GM23338 (cell line): ENCODE measurements at regions not wholly inside any gene's neighbourhood (a gene's known extent, or its start where the extent isn't known, plus 50 kb on each side); places are given as distances from the start of the nearest gene placed in this dataset.

Experiments used
- ATAC-seq: fragments of 200-7000 bp; cut with Tn5 transposase; 3 replicates; pipeline ENCODE4 v1.9.1; 2020
- DNase-seq: peaks from one replicate; pipeline ENCODE4 v3.0.0-alpha.2; 2015; ENCODE audit warnings: low spot score
- H2AFZ ChIP-seq: fragments of 200-600 bp; sonication (generic); 2 replicates; pipeline ENCODE4 v1.8.0; 2016; ENCODE audit warnings: antibody characterized with exemption, mild to moderate bottlenecking, moderate library complexity
- H3F3A ChIP-seq: fragments of 200-600 bp; sonication (generic); replicated peaks from 2 replicates; pipeline ENCODE4 v1.8.0; 2017; ENCODE audit warnings: antibody characterized with exemption, mixed run types, low read depth
- H3K27ac ChIP-seq: fragments of 200-600 bp; sonication (generic); 2 replicates; pipeline ENCODE4 v1.6.1; 2016; ENCODE audit warnings: low read depth
- H3K27me3 ChIP-seq: fragments of 200-600 bp; sonication (generic); 2 replicates; pipeline ENCODE4 v1.8.0; 2016; ENCODE audit warnings: mild to moderate bottlenecking, mixed run types, moderate library complexity; ENCODE audit not compliant: insufficient read depth
- H3K36me3 ChIP-seq: fragments of 200-600 bp; sonication (generic); 2 replicates; pipeline ENCODE4 v1.8.0; 2016; ENCODE audit warnings: mild to moderate bottlenecking; ENCODE audit not compliant: insufficient read depth
- H3K4me1 ChIP-seq: fragments of 200-600 bp; sonication (generic); 2 replicates; pipeline ENCODE4 v1.8.0; 2016; ENCODE audit warnings: mild to moderate bottlenecking, moderate library complexity; ENCODE audit not compliant: insufficient read depth
- H3K4me2 ChIP-seq: fragments of 200-600 bp; sonication (generic); 2 replicates; pipeline ENCODE4 v1.7.1; 2017; ENCODE audit warnings: mixed run types
- H3K4me3 ChIP-seq: fragments of 200-600 bp; sonication (generic); 2 replicates; pipeline ENCODE4 v1.6.1; 2016; ENCODE audit warnings: mixed run types
- H3K79me2 ChIP-seq: fragments of 200-600 bp; sonication (generic); replicated peaks from 2 replicates; pipeline ENCODE4 v1.8.0; 2017; ENCODE audit warnings: mild to moderate bottlenecking; ENCODE audit not compliant: insufficient read depth
- H3K9me2 ChIP-seq: fragments of 200-600 bp; sonication (generic); 2 replicates; pipeline ENCODE4 v1.8.0; 2017; ENCODE audit not compliant: insufficient read depth
- H4K20me1 ChIP-seq: fragments of 200-600 bp; sonication (generic); replicated peaks from 2 replicates; pipeline ENCODE4 v1.8.0; 2017; ENCODE audit warnings: mild to moderate bottlenecking; ENCODE audit not compliant: insufficient read depth
- H3K27ac Mint-ChIP-seq: 2 replicates; pipeline ENCODE4 v1.8.0; 2020; ENCODE audit warnings: inconsistent platforms, mild to moderate bottlenecking, moderate library complexity, mixed read lengths
- H3K27me3 Mint-ChIP-seq: 3 replicates; pipeline ENCODE4 v1.8.0; 2022; ENCODE audit warnings: low read depth, mild to moderate bottlenecking, moderate library complexity, mixed read lengths, inconsistent platforms; ENCODE audit not compliant: insufficient read depth, poor library complexity
- H3K36me3 Mint-ChIP-seq: 3 replicates; pipeline ENCODE4 v1.8.0; 2021; ENCODE audit warnings: low read depth, mild to moderate bottlenecking, inconsistent platforms, moderate library complexity, mixed read lengths
- H3K4me1 Mint-ChIP-seq: 3 replicates; pipeline ENCODE4 v1.8.0; 2020; ENCODE audit warnings: mild to moderate bottlenecking, inconsistent platforms, mixed read lengths
- H3K4me3 Mint-ChIP-seq: 3 replicates; pipeline ENCODE4 v1.8.0; 2021; ENCODE audit warnings: moderate library complexity, mild to moderate bottlenecking, inconsistent platforms, mixed read lengths
- H3K9me3 Mint-ChIP-seq: 3 replicates; pipeline ENCODE4 v1.8.0; 2020; ENCODE audit warnings: moderate library complexity, mild to moderate bottlenecking, inconsistent platforms, mixed read lengths
- CTCF ChIP-seq, 2 experiments: fragments of 200-600 bp in 1 of 2; sonication (generic) in 1 of 2; conservative IDR thresholded peaks; 2 replicates each; pipeline versions ENCODE4 v1.5.1 to v1.6.1; 2016 to 2017; ENCODE audit warnings: antibody characterized with exemption in 2 of 2, low read depth in 2 of 2, mild to moderate bottlenecking in 2 of 2, moderate library complexity in 1 of 2
- ETS1 ChIP-seq: IDR thresholded peaks from 2 replicates; pipeline ENCODE4 v1.6.1; 2016; ENCODE audit warnings: antibody characterized with exemption
- EZH2 ChIP-seq: fragments of 200-600 bp; sonication (generic); IDR thresholded peaks from one replicate; pipeline ENCODE4 v1.8.0; 2017; ENCODE audit warnings: antibody characterized with exemption, mild to moderate bottlenecking, low read depth; ENCODE audit not compliant: unreplicated experiment
- JUNB ChIP-seq: IDR thresholded peaks from one replicate; pipeline ENCODE4 v1.6.1; 2016; ENCODE audit warnings: antibody characterized with exemption; ENCODE audit not compliant: unreplicated experiment
- NANOG ChIP-seq: IDR thresholded peaks from 2 replicates; pipeline ENCODE4 v1.6.1; 2016; ENCODE audit warnings: antibody characterized with exemption, borderline replicate concordance
- POLR2AphosphoS5 ChIP-seq: IDR thresholded peaks from 2 replicates; pipeline ENCODE4 v1.6.1; 2016; ENCODE audit warnings: antibody characterized with exemption, low read depth
- ZNF462 ChIP-seq: fragments of 250-450 bp; sonication (Bioruptor Pico); IDR thresholded peaks from 2 replicates; pipeline ENCODE4 v1.5.0; 2020; ENCODE audit warnings: mild to moderate bottlenecking, moderate library complexity

GRCh38 chr10:3421537-3422257 is 249.1 kb upstream of the PITRM1 start:
- no peaks in the 10 kb centered on the region for H3K79me2 ChIP-seq
- H3K36me3 ChIP-seq, result no peaks in the 10 kb centered on the region
- DNase-seq (no peak), ATAC-seq (no peak)
- Mint-ChIP-seq H3K36me3 (no peaks in the 10 kb centered on the region), H3K27me3 (peaks cover 3% of the 10 kb centered on the region), H3K4me3 (no peak overlapping the region), H3K27ac (no peak overlapping the region), H3K9me3 (no peaks in the 10 kb centered on the region), H3K4me1 (peaks cover 11% of the 10 kb centered on the region; the same call in 2 of the 3 replicates)
- H3K9me2 ChIP-seq, result 0 out of 2 replicates have a peak, but pooled peaks cover 5% of the 10 kb centered on the region
- no peak overlapping the region for H3K4me3 ChIP-seq
- H3K4me1 ChIP-seq, result no peaks in the 10 kb centered on the region
- H3F3A ChIP-seq, result no peaks in the 10 kb centered on the region
- TF ChIP-seq CTCF (conservative IDR thresholded peaks at IDR 0.05; ENCODE audit: low read depth in 2 of 2) (no peak), EZH2 (no peak), JUNB (no peak)
- H4K20me1 ChIP-seq, result no peaks in the 10 kb centered on the region
- no peak overlapping the region for H3K27ac ChIP-seq
- H3K27me3 ChIP-seq, result no peaks in the 10 kb centered on the region
- no peak overlapping the region for H3K4me2 ChIP-seq
- H2AFZ ChIP-seq, result no peak overlapping the region

GRCh38 chr10:3420527-3421469 is 248.2 kb upstream of the PITRM1 start:
- no peak overlapping the region for H2AFZ ChIP-seq
- H3K36me3 Mint-ChIP-seq, result no peaks in the 10 kb centered on the region
- no peaks in the 10 kb centered on the region for H3K9me3 Mint-ChIP-seq
- H3K36me3 ChIP-seq, result no peaks in the 10 kb centered on the region
- no peak overlapping the region for H3K4me3 ChIP-seq
- H3K27me3 Mint-ChIP-seq, result peaks cover 3% of the 10 kb centered on the region
- no peak overlapping the region for H3K27ac ChIP-seq
- H3K4me1 Mint-ChIP-seq, result peaks cover 11% of the 10 kb centered on the region; the same call in 2 of the 3 replicates
- H3K4me2 ChIP-seq, result no peak overlapping the region
- H3K9me2 ChIP-seq, result no peaks in the 10 kb centered on the region
- H3K4me3 Mint-ChIP-seq, result no peak overlapping the region
- H3K27me3 ChIP-seq, result no peaks in the 10 kb centered on the region
- no peaks in the 10 kb centered on the region for H3F3A ChIP-seq
- no peaks in the 10 kb centered on the region for H3K4me1 ChIP-seq
- no peaks in the 10 kb centered on the region for H3K79me2 ChIP-seq
- no peak overlapping the region for H3K27ac Mint-ChIP-seq
- ATAC-seq (no peak), DNase-seq (no peak)
- no peaks in the 10 kb centered on the region for H4K20me1 ChIP-seq
- TF ChIP-seq ETS1 (no peak), ZNF462 (no peak), JUNB (no peak), POLR2AphosphoS5 (no peak), NANOG (no peak)
